ENCODE measurements at regions not wholly inside any gene's neighbourhood (a gene's known extent, or its start where the extent isn't known, plus 50 kb on each side); places are given as distances from the start of the nearest gene placed in this dataset.
A peak's percentile ranks its signal among the peaks of the same experiment; 100 is the strongest.

DNA sequence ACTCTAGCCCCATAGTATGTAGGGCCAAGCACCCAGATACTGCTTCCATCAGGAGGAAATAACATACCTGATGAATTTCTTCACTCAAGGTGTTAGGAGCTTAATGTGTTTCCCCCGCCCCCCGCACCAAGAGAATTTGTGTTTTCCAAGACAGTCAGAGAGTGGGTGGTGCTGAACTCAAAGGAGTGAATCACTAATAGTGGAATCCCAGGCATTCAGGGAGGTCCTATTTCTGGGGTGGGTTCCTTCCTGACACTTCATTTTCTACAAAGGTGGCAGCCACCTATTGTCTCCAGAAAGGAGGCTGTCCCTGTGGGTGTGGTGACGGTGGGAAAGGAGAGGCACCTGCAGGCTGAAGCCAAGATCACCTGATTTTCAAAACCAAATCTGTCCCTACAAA lies 50.8 kb upstream of the ELF5 start:
- DNase-seq (ENCODE audit: low read depth in 2 of 3, low spot score in 2 of 3): no peak

DNA sequence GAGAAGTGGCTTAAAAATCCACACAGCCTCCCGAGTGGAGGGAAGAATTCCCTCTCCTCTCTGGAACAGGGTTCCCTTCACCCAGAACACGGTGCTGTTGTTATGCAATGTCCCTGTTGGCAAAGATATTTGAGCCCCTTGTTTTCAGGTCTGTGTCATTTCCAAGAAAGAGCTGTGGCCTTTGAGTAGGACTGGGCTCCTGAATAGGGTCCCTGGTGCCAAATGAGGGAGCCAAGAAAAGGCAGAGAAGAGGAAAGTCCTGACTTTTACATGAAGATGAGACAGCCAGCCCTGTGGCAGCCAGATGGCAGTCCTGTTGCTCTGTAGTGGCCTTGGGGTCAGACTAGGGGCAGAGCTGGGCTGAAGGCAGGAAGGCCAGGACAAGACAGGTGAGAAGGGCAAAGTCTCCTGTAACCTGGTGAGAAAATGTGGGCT lies 51.2 kb upstream of the ELF5 start:
- DNase-seq (ENCODE audit: low read depth in 2 of 3, low spot score in 2 of 3): no peak

DNA sequence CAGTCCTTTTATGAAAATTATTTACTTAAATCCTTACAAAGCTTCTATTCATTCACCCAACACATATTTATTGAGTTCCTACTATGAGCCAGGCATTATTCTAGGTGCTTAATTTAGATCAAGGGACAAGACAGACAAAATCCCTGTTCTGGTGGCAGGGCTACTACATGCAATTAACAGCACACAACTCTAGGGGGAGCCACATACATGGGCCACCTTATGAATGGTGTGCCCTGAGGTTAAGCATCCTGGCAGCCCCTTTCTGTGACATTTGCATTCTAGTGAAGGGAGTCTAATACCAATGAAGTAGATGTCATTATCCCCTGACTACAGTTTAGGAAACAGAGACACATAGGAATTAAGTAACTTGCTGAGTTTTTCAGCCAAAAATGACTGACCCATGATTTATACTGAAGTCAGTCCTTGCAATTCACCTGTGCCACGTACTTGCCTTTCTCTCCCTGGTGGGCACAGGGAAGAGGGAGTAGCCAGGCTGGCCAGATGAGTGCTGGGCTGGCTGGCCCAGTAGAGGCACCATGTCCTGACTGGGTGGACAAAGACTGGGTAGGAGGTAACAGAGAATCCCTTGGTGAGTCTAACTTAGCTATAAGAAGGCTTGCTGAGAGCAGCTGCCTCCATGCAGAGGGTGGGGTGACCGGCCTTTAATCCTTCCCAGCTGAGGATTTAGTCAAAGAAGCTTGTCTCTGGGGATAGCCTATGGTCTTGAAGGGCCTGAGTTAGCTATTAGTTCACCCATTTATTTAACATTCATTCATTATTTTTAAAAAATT lies 52.0 kb upstream of the ELF5 start:
- DNase-seq (ENCODE audit: low read depth in 2 of 3, low spot score in 2 of 3): no peak

DNA sequence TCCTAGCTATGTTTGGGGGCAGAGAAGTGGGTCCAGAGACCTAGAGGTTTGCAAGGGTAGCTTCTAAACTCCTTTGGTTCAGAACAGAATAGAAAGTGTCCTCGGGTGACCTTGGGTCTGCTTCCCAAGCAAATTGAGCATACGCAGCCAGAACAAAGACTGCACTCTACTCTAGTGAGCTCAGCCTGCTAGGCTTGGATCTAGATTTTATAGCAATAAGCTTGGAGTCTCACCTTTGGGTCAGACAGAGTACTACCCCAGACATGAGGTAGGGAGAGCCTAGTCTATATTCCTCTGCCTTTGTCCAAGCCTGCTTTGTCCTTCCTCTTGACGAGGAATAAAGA lies 52.6 kb upstream of the ELF5 start:
- no peak for DNase-seq (ENCODE audit: low read depth in 2 of 3, low spot score in 2 of 3)

DNA sequence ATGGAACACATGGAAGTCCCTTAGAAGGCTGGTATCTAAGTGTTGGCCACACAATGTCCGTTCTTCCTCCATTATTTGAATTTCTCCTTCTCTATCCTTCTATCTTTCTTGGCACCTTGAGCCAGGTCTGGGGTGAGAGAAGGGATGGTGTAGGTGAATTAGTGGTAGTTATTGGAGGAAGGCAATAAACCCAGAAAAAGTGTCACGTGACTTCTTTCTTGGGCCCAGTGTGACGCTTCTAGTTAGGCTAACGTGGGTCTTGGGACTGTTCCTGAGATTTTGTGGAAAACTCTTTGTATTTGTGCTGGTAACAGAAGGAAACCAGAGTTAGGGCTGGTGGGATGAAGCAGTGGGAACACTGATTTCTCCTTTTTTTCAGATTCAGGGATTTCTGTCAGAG lies 53.1 kb upstream of the ELF5 start:
- no peak for DNase-seq (ENCODE audit: low read depth in 2 of 3, low spot score in 2 of 3)

DNA sequence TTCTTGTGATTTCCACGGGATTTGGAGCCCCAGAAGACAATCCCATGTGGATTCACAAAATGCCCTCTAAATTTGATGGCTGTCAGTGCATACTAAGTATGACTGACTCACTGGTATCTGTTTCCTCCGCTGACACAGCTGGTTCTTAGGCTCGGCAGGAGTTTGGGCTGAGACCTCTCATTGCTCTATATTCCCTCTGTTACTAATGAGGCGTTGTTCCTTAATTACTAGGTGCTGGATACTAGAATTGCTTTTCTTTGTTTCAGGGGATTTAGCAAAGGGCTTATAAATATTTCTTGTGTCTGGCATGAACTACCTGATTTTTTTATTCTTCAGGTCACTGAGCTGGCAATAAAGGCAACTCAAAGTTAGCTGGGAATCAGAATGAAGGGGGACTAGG lies 53.2 kb upstream of the EHF start:
- no peak for DNase-seq (ENCODE audit: low read depth in 2 of 3, low spot score in 2 of 3)

DNA sequence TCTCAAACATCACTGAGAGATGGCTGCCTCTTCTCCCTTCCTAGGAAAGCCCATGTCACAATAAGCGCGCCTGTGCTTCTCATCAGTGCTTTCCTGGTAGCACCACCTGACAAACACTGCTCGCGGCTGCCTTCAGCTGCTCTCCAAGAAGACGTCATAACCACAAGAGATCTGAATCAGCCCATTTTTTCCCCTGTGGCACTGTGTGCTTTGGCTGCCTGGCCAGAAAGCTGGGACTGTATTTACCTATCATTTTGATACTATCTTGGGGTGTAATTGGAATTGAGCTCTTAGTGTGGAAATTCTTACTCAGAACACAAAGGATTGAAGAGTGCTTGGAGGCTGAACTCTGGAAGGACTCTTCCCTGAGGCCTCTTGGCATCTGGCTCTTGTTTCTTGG lies 50.3 kb upstream of the EHF start:
- peak in 1 of 3 experiments; percentile 8 for DNase-seq (ENCODE audit: low read depth in 2 of 3, low spot score in 2 of 3)
